K562 (cell line): ENCODE measurements at regions not wholly inside any gene's neighbourhood (a gene's known extent, or its start where the extent isn't known, plus 50 kb on each side); places are given as distances from the start of the nearest gene placed in this dataset.

Experiments
- ATAC-seq: fragments of 200-7000 bp; cut with Tn5 transposase; 3 replicates; pipeline ENCODE4 v1.9.1; 2020; ENCODE audit warnings: moderate library complexity
- BruUV-seq: library from RNA; stranded (reverse); fragments of 400-500 nt; replicated peaks from 2 replicates; lab custom pipeline; 2021; lab: Mats Ljungman, UMichigan
- CTCF ChIA-PET: fragments of 300-600 bp; formaldehyde crosslinking; extraction: SDS; loops from one replicate; lab custom pipeline; 2021; ENCODE audit warnings: low intra/inter-chr PET ratio; lab: Yijun Ruan, JAX
- POLR2A ChIA-PET: fragments of 300-600, 350-650 bp; sonication (Branson Sonifier 250); formaldehyde crosslinking; extraction: SDS; loops from one replicate; lab custom pipeline; 2021; ENCODE audit warnings: antibody characterized with exemption, inconsistent platforms; lab: Yijun Ruan, JAX
- DNase-seq, 4 experiments: peaks; one replicate each; pipeline versions ENCODE4 v3.0.0 to v3.0.0-alpha.2; 2011 to 2018; ENCODE audit warnings: low spot score in 3 of 4, mixed read lengths in 3 of 4; ENCODE audit errors: extremely low read depth in 1 of 4
- FAIRE-seq: peaks from 2 replicates; lab custom pipeline; 2011; peaks lifted over from hg19 to GRCh38; lab: Jason Lieb, UNC
- H2AFZ ChIP-seq: 2 replicates; pipeline ENCODE4 v1.6.0; 2011; ENCODE audit warnings: low read depth, low read length, control low read depth, inconsistent platforms
- H3K27ac ChIP-seq: fragments of 200-600 bp; 3 replicates; pipeline ENCODE4 v1.8.0; 2011; ENCODE audit warnings: low read depth, mild to moderate bottlenecking, control low read depth, inconsistent platforms, low read length, moderate library complexity, mixed read lengths; ENCODE audit errors: extremely low read depth
- H3K27me3 ChIP-seq, 2 experiments: fragments of 300-600 bp in 1 of 2; 2 replicates in 1 of 2; 3 replicates in 1 of 2; pipeline versions ENCODE4 v1.6.0 to v1.8.0; 2011; ENCODE audit warnings: inconsistent platforms in 2 of 2, low read length in 2 of 2, mild to moderate bottlenecking in 1 of 2, mixed read lengths in 1 of 2, moderate library complexity in 1 of 2; ENCODE audit not compliant: control insufficient read depth in 2 of 2, insufficient read depth in 2 of 2
- H3K36me3 ChIP-seq: fragments of 300-600 bp; 3 replicates; pipeline ENCODE4 v1.8.0; 2011; ENCODE audit warnings: mild to moderate bottlenecking, low read length, inconsistent platforms; ENCODE audit not compliant: control insufficient read depth, insufficient read depth
- H3K4me1 ChIP-seq, 2 experiments: fragments of 200-600 bp in 1 of 2; replicated peaks in 1 of 2; 2 replicates in 1 of 2; 3 replicates in 1 of 2; pipeline versions ENCODE4 v1.5.1 to v1.8.0; 2011; ENCODE audit warnings: inconsistent platforms in 2 of 2, low read length in 2 of 2, mild to moderate bottlenecking in 1 of 2, mixed read lengths in 1 of 2, moderate library complexity in 1 of 2; ENCODE audit not compliant: control insufficient read depth in 2 of 2, insufficient read depth in 2 of 2
- H3K4me2 ChIP-seq: 2 replicates; pipeline ENCODE4 v1.6.1; 2011; ENCODE audit warnings: low read length, control low read depth, inconsistent platforms, mixed read lengths; ENCODE audit not compliant: insufficient read depth
- H3K4me3 ChIP-seq: fragments of 200-600 bp; sonication (generic), shearing (Covaris generic); 2 replicates; pipeline ENCODE4 v1.5.1; 2016; ENCODE audit warnings: control low read depth, inconsistent platforms
- H3K79me2 ChIP-seq: fragments of 200-600 bp; 3 replicates; pipeline ENCODE4 v1.8.0; 2011; ENCODE audit warnings: low read length, inconsistent platforms; ENCODE audit not compliant: control insufficient read depth, insufficient read depth
- H3K9ac ChIP-seq, 2 experiments: 2 replicates each; pipeline versions ENCODE4 v1.6.0 to v1.6.1; 2011; ENCODE audit warnings: low read depth in 2 of 2, low read length in 2 of 2, control low read depth in 1 of 2, inconsistent platforms in 1 of 2, mild to moderate bottlenecking in 1 of 2, mixed read lengths in 1 of 2; ENCODE audit not compliant: insufficient read depth in 1 of 2
- H3K9me1 ChIP-seq: one replicate; pipeline ENCODE4 v1.6.0; 2011; ENCODE audit warnings: inconsistent platforms, mild to moderate bottlenecking, low read length, moderate library complexity; ENCODE audit not compliant: control insufficient read depth, insufficient read depth
- H3K9me3 ChIP-seq: replicated peaks from 2 replicates; pipeline ENCODE4 v1.5.1; 2011; ENCODE audit warnings: low read depth, low read length, inconsistent platforms; ENCODE audit not compliant: control insufficient read depth, insufficient read depth
- H4K20me1 ChIP-seq: replicated peaks from 2 replicates; pipeline ENCODE4 v1.6.1; 2011; ENCODE audit warnings: low read length, inconsistent platforms, mixed read lengths; ENCODE audit not compliant: control insufficient read depth, insufficient read depth
- CSDE1 ChIP-seq, 2 experiments: fragments of 450-650 bp; IDR thresholded peaks; 2 replicates each; pipeline ENCODE4 v1.6.1; 2016; ENCODE audit warnings: mild to moderate bottlenecking in 1 of 2
- EP400 ChIP-seq: fragments of 450-650 bp; IDR thresholded peaks from 2 replicates; pipeline ENCODE4 v1.6.1; 2017; ENCODE audit warnings: antibody characterized with exemption, mild to moderate bottlenecking, moderate library complexity
- FOXP4 ChIP-seq: sonication (generic); formaldehyde crosslinking; IDR thresholded peaks from 2 replicates; pipeline ENCODE4 v1.8.0; 2022; ENCODE audit warnings: mild to moderate bottlenecking, missing genetic modification reagents, borderline replicate concordance
- GTF2A2 ChIP-seq: IDR thresholded peaks from 2 replicates; pipeline ENCODE4 v1.6.1; 2016; ENCODE audit warnings: mild to moderate bottlenecking, missing genetic modification characterization, missing compliant biosample characterization
- HMG20A ChIP-seq: fragments of 450-650 bp; formaldehyde crosslinking; conservative IDR thresholded peaks from 2 replicates; pipeline ENCODE4 v1.4.0; 2020; ENCODE audit warnings: mild to moderate bottlenecking, mixed read lengths
- POLR2H ChIP-seq: IDR thresholded peaks from 2 replicates; pipeline ENCODE4 v1.6.1; 2016; ENCODE audit warnings: missing genetic modification characterization, low read depth, mild to moderate bottlenecking, control low read depth, missing compliant biosample characterization, moderate library complexity
- SIRT6 ChIP-seq: IDR thresholded peaks from one replicate; pipeline ENCODE4 v1.6.1; 2012; ENCODE audit warnings: low read depth, mild to moderate bottlenecking, control low read depth, inconsistent platforms, low read length, moderate library complexity
- ZNF121 ChIP-seq: sonication (generic); formaldehyde crosslinking; conservative IDR thresholded peaks from 2 replicates; pipeline ENCODE4 v1.8.0; 2022; ENCODE audit warnings: missing genetic modification reagents
- WGBS: fragments of 100-300 bp; shearing (Covaris generic); methylation state at CpG from one replicate; pipeline ENCODE4 v1.1.6; 2016; ENCODE audit warnings: low coverage, mixed read lengths; ENCODE audit not compliant: insufficient coverage; ENCODE audit errors: missing lambda C conversion rate; 5-methylcytosine and 5-hydroxymethylcytosine counted together
- in situ Hi-C: fragments of 300-500 bp; cut with MboI; formaldehyde crosslinking; loops from 4 replicates; pipeline ENCODE4 v1.15.0; 2018; ENCODE audit warnings: inconsistent platforms, mixed read lengths
- intact Hi-C: fragments of 100-400 bp; cut with micrococcal nuclease; formaldehyde crosslinking; loops from 2 replicates; pipeline ENCODE4 v1.14.2; 2022

GRCh38 chr7:136348142-136348541 lies 371.0 kb upstream of the MTPN start:
- Histone ChIP-seq H3K36me3 (no peaks in the 10 kb centered on the region), H3K9ac (no peak overlapping the region), H3K4me3 (no peak overlapping the region), H2AFZ (no peak overlapping the region), H3K9me3 (no peaks in the 10 kb centered on the region), H4K20me1 (no peaks in the 10 kb centered on the region), H3K9me1 (no peaks in the 10 kb centered on the region), H3K4me2 (no peak overlapping the region), H3K27me3 (no peaks in the 10 kb centered on the region), H3K27ac (no peak overlapping the region), H3K79me2 (no peaks in the 10 kb centered on the region), H3K4me1 (no peaks in the 10 kb centered on the region)
- FAIRE-seq (no peak), ATAC-seq (no peak), DNase-seq (no peak)
- POLR2A ChIA-PET, result no interaction called here
- intact Hi-C loops (no loop called here), in situ Hi-C loops (no loop called here)
- TF ChIP-seq SIRT6 (no peak), POLR2H (tag) (no peak), HMG20A (CRISPR knock-in tag) (no peak), FOXP4 (no peak), EP400 (no peak), CSDE1 (IDR thresholded peaks at IDR 0.05) (no peak), ZNF121 (CRISPR knock-in tag) (no peak), GTF2A2 (tag) (no peak)
- 12% methylated on average over 3 of the region's 3 CpGs for WGBS
- BruUV-seq, result no TSS peak
- CTCF ChIA-PET, result no interaction called here
